Colon (tissue), 2 donors: ENCODE measurements at regions not wholly inside any gene's neighbourhood (a gene's known extent, or its start where the extent isn't known, plus 50 kb on each side); places are given as distances from the start of the nearest gene placed in this dataset.

Experiments used
- FAIRE-seq: peaks from 2 replicates; lab custom pipeline; 2012; peaks lifted over from hg19 to GRCh38; lab: Jason Lieb, UNC
- donor health status: control.
- donor health status: control.

- FAIRE-seq: no peak
Observed at GRCh38 chr14:98959410-98959809, 312.6 kb downstream of the BCL11B start.

- no peak for FAIRE-seq
Observed at GRCh38 chr14:98959958-98960616, 311.9 kb downstream of the BCL11B start.

GRCh38 chr14:98960617-98961013 is 311.4 kb downstream of the BCL11B start:
- no peak for FAIRE-seq

GRCh38 chr14:98961191-98961590 is 310.8 kb downstream of the BCL11B start:
- no peak for FAIRE-seq

DNA sequence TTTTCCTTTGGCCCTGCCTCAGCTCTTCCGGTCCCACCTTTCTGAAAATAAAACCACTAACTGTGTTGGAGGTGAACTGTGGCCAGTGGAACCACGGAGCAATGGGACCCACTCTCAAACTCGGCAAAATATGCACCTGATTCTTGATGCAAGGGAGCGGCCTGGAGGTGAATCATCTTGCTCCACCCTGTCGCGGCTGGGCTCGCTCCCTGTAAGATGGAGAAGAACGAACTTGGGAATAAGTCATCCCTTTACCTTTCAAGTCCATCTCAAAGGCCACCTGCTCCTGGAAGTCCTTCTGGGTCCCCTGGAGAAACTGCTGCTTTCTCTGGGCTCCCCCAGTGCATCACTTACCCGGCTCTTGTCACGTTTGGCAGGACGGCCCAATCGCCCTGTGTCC is 309.9 kb downstream of the BCL11B start:
- no peak for FAIRE-seq

DNA sequence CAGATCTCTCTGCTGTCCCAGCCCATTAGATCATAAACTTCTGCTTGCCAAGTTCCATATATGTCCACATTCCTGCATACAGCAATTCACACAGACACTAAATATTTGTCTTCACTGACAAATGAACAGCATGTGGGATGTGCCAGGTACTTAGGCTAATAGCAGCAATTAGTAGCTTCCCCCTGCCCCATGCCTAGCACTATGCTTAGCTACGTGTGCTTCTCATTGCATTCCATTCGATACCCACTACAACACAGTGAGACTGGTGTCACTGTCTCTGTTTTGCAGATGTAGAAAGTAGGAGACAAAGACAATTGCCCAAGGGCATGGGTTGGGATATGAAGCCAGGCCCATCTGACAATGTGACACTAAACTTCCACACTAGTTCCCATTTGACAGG is 308.4 kb downstream of the BCL11B start:
- no peak for FAIRE-seq

- FAIRE-seq: no peak
Observed at GRCh38 chr14:98964171-98964570, 307.8 kb downstream of the BCL11B start.

DNA sequence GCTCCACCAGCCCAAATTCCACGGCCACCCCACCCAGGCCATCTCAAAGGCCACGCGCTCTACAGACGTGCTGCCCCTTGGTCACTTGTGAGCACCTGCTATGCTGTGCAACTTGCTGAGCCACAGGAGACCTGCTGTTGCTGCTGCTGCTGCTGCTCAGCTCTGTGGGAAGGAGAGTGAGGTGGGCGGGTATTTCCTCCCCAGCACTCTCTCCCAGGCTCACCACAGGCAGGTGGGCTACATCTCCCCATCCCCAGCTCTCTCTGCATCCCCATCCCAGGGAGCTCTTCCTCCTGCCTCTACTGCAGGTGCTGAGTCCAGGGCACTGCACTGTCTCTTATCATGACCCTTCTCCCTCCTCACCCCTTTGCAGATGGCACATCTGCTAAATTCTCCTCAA is 306.9 kb downstream of the BCL11B start:
- no peak for FAIRE-seq

DNA sequence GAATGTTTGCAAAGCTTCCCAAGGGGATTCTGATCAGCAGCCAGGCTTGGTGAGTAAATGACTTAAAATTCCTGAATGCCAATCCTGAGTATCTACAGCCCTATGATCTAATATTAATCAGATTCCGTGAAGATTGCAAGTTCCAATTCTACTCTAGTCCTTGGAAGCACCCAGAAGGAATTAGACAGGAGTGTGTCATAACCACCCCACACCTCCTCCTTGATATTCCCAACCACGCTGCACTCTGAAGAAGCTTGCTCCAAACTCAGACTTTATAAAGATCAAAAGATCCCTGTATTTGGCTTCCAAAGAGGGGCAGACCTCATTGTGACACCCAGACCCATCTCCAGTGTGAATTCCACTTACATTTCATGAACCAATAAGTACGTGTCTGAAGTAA is 306.0 kb downstream of the BCL11B start:
- FAIRE-seq: no peak

GRCh38 chr14:98966475-98967162 is 305.4 kb downstream of the BCL11B start:
- no peak for FAIRE-seq

DNA sequence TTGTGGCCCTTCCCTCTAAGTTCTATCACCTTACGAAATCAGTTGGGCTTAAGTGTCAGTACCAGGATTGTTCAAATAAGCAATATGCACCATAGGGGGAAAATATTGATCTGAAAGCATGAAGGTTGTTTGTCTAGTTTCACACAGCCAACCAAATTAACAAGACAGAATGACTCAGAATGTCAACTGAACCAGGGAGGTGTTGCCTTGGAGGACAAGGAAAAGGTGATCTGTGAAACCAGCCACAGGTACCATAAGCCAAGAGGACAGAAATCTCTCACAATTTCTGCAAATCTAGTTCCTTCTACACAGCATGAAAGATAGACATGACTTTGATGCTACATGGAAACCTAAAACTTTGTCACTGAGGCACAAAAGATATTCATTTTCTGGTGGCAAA is 297.9 kb downstream of the BCL11B start:
- FAIRE-seq: no peak

DNA sequence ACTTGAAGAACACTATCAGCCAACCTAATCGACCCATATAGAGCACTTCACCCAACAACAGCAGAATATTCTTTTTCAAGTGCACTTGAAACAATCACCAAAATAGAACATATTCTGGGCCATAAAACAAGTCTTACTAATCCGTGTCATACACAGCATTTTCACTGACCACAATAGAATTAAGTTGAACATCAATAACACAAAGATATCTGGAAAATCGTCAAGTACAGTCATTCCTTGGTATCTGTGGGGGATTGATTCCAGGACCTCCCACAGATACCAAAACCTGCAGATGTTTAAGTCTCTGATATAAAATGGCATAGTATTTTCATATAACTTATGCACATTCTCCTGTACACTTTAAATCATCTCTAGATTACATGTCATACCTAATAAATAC is 295.7 kb downstream of the BCL11B start:
- no peak for FAIRE-seq

- peak; percentile 14 for FAIRE-seq
Observed at GRCh38 chr14:98977451-98977850, 294.5 kb downstream of the BCL11B start.

- no peak for FAIRE-seq
Observed at GRCh38 chr14:98982986-98983385, 289.0 kb downstream of the BCL11B start.

GRCh38 chr14:98984027-98984718 is 287.8 kb downstream of the BCL11B start:
- no peak for FAIRE-seq

DNA sequence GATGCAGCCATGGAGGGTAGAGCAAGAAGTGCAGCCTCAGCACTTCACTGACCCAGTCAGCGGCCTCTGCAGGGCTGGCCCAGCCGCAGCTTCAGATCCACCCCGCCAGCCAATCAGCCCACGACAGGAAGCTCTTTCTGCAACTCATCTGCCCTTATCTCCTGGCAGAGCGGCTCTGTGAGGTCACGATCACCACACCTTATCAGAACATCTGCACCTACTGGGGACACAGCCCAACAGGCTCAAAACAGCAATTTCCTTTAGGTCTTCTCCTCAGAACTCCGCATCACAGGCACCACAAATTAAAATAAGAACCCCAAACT is 287.3 kb downstream of the BCL11B start:
- FAIRE-seq: no peak

GRCh38 chr14:98993818-98994217 is 278.2 kb downstream of the BCL11B start:
- FAIRE-seq: no peak

GRCh38 chr14:98994561-98994960 is 277.4 kb downstream of the BCL11B start:
- FAIRE-seq: no peak

DNA sequence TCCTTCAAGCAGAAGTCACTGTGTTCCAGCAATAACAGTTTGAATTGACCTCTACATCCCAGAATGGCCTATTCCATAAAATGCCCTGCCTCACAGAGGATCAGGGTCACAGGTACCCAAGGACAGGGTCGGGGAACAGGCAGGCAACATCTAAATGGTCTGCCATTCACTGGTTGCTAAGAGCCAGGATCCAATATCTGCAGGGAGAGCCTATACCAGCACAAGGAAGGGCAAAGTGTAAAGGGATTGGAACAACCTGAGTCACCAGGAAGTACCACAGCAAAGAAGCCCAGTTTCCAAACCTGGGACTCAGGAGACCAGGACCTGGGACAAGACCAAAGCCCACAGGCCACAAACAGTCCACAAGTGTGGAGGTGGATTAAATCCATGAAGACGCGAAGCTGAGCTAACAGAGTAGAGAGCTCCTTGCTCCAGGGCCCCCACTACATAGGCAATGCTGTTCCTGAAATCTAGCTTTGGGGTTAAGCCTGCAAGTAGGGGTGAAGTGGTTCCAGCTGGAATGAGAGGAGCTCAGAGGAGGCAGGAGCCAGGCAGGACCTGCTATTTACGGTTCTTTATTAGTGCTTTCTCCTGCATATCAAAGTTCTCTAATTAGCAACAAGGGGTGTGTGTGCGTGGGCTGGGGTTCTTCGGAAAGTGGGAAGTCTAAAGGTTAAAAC is 274.3 kb downstream of the BCL11B start:
- FAIRE-seq: no peak

DNA sequence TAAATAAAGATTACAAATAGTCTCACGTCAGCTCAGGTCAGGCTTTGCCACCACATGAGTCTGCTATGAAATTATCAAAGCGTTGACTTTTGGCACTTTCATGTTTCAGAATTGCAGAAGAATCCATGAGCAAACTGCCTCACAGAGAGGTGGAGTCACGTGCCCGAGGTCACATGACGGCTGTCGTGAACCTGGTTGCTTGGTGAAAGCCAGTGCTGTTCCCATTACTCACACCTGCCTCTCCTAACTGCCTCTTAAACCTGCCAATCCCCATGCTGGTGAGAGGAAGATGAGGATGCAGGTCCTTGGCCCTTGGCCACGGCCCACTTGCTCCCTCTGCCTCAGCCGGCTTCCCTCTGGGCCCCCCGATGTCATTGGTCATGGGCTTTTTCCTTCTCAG is 272.7 kb downstream of the BCL11B start:
- no peak for FAIRE-seq

DNA sequence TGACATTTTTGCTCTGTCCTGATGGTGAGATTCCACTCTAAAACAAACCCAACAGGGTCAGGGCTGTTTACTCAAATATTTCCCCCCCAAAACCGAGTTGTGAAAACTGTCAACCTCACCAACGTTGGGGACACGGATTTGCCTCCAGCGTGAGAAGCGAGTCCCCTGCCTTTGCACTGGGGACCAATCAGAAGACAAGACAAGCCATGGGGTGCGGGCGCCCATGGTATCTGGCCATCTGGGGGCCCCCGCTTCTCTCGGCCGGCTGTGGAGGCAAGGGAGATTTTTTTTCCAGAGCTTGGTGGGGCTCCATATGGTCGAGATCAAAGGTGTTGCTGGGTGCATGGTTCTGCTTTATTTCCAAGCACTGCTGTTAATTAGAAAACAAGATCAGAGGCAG is 272.1 kb downstream of the BCL11B start:
- FAIRE-seq: no peak

DNA sequence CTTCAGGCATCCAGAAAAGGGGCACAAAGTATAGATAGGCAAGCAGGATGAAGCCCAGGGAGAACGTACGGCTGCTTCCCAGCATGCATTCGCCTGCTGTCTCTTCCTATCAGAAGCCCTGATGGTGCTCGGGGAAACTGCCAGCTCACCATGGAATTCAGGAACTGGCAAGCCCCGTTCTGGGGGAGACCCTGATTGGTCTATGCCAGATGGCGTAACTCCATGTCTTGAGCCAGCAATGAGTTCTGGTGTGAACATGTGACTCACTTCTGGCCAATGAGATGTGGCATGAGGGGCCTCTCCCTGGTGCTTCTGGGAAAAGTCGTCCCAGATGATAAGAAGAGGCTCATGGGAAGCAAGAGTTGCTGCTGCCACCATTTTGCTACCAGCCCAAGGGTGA is 270.8 kb downstream of the BCL11B start:
- FAIRE-seq: no peak

GRCh38 chr14:99003646-99004045 is 268.4 kb downstream of the BCL11B start:
- FAIRE-seq: no peak
